Lower leg skin (tissue), 3 donors: ENCODE measurements at regions not wholly inside any gene's neighbourhood (a gene's known extent, or its start where the extent isn't known, plus 50 kb on each side); places are given as distances from the start of the nearest gene placed in this dataset.

Experiments used
- POLR2A ChIP-seq, 2 donors: fragments of 450-650 bp; IDR thresholded peaks; one replicate each; pipeline ENCODE4 v1.6.1; 2016 to 2017; ENCODE audit warnings: antibody characterized with exemption in 2 of 2, mild to moderate bottlenecking in 1 of 2, moderate library complexity in 1 of 2
- TF ChIP-seq, protein P1 (sequence below), 3 donors: fragments of 450-650 bp; IDR thresholded peaks; one replicate each; pipeline ENCODE4 v1.5.1; 2016; ENCODE audit warnings: antibody characterized with exemption in 3 of 3, mild to moderate bottlenecking in 3 of 3, moderate library complexity in 2 of 3

- TF ChIP-seq, protein P1, sequence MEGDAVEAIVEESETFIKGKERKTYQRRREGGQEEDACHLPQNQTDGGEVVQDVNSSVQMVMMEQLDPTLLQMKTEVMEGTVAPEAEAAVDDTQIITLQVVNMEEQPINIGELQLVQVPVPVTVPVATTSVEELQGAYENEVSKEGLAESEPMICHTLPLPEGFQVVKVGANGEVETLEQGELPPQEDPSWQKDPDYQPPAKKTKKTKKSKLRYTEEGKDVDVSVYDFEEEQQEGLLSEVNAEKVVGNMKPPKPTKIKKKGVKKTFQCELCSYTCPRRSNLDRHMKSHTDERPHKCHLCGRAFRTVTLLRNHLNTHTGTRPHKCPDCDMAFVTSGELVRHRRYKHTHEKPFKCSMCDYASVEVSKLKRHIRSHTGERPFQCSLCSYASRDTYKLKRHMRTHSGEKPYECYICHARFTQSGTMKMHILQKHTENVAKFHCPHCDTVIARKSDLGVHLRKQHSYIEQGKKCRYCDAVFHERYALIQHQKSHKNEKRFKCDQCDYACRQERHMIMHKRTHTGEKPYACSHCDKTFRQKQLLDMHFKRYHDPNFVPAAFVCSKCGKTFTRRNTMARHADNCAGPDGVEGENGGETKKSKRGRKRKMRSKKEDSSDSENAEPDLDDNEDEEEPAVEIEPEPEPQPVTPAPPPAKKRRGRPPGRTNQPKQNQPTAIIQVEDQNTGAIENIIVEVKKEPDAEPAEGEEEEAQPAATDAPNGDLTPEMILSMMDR (IDR thresholded peaks at IDR 0.05), result no peak
- TF ChIP-seq POLR2A (IDR thresholded peaks at IDR 0.05), result no peak
Observed at GRCh38 chr6:97687916-97688315, 404.9 kb upstream of the MMS22L start.
